RWPE2 (cell line): ENCODE measurements at regions not wholly inside any gene's neighbourhood (a gene's known extent, or its start where the extent isn't known, plus 50 kb on each side); places are given as distances from the start of the nearest gene placed in this dataset.
A peak's percentile ranks its signal among the peaks of the same experiment; 100 is the strongest.
"Not testable (repeated sequence)": the region's sequence is repeated elsewhere in the genome, so short reads cannot be mapped to it uniquely, and the experiment has no call there.

ENCODE experiments used
- ATAC-seq: fragments of 200-7000 bp; cut with Tn5 transposase; 3 replicates; pipeline ENCODE4 v1.9.1; 2021; ENCODE audit warnings: low read depth
- DNase-seq: peaks from one replicate; pipeline ENCODE4 v3.0.0-alpha.2; 2020; ENCODE audit warnings: low spot score
- H3K27ac ChIP-seq: fragments of 450-650 bp; 2 replicates; pipeline ENCODE4 v1.5.1; 2017; ENCODE audit warnings: mild to moderate bottlenecking; ENCODE audit not compliant: poor library complexity, severe bottlenecking
- H3K27me3 ChIP-seq: fragments of 250-450 bp; sonication (Bioruptor Pico); 2 replicates; pipeline ENCODE4 v1.5.1; 2021; ENCODE audit warnings: mild to moderate bottlenecking, moderate library complexity; ENCODE audit not compliant: insufficient read depth, poor library complexity, severe bottlenecking
- H3K36me3 ChIP-seq: fragments of 250-450 bp; sonication (Bioruptor Pico); 2 replicates; pipeline ENCODE4 v1.5.1; 2020; ENCODE audit warnings: low read depth, mild to moderate bottlenecking, moderate library complexity
- H3K4me1 ChIP-seq: fragments of 250-450 bp; sonication (Bioruptor Pico); 2 replicates; pipeline ENCODE4 v1.5.1; 2021; ENCODE audit warnings: mild to moderate bottlenecking, moderate library complexity; ENCODE audit not compliant: insufficient read depth, poor library complexity, severe bottlenecking
- H3K4me3 ChIP-seq: fragments of 250-450 bp; sonication (Bioruptor Pico); 2 replicates; pipeline ENCODE4 v1.5.1; 2021; ENCODE audit warnings: mild to moderate bottlenecking, moderate library complexity; ENCODE audit not compliant: severe bottlenecking
- H3K9me3 ChIP-seq: fragments of 250-450 bp; sonication (Bioruptor Pico); 2 replicates; pipeline ENCODE4 v1.5.1; 2021; ENCODE audit warnings: mild to moderate bottlenecking, moderate library complexity; ENCODE audit not compliant: severe bottlenecking
- TF ChIP-seq, protein P1 (sequence below): fragments of 450-650 bp; IDR thresholded peaks from one replicate; pipeline ENCODE4 v1.5.1; 2017; ENCODE audit warnings: mild to moderate bottlenecking, moderate library complexity; ENCODE audit not compliant: poor library complexity, severe bottlenecking

DNA sequence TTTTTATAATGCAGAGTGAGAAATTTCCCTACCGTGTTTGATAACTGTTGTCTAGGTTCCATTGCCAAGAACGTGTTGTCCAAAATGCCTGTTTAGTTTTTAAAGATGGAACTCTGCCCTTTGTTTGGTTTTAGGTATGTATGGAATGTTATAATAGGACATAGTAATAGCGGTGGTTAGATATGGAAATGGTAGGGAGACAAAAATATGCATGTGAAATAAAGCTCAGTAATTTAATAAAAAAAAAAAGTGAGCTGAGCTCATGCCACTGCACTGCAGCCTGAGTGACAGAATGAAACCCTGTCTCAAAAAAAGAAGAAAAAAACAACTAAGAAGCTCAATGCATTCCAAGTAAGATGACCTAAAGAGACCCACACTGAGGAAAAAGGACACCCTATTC is 72.9 kb downstream of the ZNF783 start:
- Histone ChIP-seq H3K9me3 (no peaks in the 10 kb centered on the region), H3K36me3 (no peaks in the 10 kb centered on the region), H3K27me3 (peaks cover 4% of the 10 kb centered on the region), H3K4me3 (no peak overlapping the region), H3K27ac (no peak overlapping the region), H3K4me1 (no peaks in the 10 kb centered on the region)
- ATAC-seq (no peak), DNase-seq (no peak)
- TF ChIP-seq, protein P1, sequence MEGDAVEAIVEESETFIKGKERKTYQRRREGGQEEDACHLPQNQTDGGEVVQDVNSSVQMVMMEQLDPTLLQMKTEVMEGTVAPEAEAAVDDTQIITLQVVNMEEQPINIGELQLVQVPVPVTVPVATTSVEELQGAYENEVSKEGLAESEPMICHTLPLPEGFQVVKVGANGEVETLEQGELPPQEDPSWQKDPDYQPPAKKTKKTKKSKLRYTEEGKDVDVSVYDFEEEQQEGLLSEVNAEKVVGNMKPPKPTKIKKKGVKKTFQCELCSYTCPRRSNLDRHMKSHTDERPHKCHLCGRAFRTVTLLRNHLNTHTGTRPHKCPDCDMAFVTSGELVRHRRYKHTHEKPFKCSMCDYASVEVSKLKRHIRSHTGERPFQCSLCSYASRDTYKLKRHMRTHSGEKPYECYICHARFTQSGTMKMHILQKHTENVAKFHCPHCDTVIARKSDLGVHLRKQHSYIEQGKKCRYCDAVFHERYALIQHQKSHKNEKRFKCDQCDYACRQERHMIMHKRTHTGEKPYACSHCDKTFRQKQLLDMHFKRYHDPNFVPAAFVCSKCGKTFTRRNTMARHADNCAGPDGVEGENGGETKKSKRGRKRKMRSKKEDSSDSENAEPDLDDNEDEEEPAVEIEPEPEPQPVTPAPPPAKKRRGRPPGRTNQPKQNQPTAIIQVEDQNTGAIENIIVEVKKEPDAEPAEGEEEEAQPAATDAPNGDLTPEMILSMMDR: no peak

DNA sequence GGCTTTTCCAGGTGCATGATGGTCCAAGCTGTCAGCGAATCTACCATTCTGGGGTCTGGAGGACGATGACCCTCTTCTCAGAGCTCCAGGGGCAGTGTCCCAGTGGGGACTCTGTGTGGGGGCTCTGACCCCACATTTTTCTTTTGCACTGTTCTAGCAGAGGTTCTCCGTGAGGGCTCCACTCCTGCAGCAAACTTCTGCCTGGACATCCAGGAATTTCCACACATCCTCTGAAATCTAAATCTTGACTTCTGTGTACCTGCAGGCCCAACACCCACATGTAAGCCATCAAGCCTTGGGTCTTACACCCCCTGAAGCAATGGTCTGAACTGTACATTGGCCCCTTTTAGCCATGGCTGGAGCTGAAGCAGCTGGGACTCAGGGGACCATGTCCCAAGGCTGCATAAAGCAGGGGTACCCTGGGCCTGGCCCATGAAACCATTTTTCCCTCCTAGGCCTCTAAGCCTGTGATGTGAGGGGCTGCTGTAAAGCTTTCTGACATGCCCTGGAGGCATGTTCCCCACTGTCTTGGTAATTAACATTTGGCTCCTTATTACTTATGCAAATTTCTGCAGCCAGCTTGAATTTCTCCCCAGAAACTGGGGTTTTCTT is 86.9 kb downstream of the ZNF783 start:
- TF ChIP-seq, protein P1: no peak
- no peak overlapping the region for H3K4me3 ChIP-seq
- no peak overlapping the region for H3K27ac ChIP-seq
- H3K9me3 ChIP-seq: peaks cover 5% of the 10 kb centered on the region
- no peaks in the 10 kb centered on the region for H3K4me1 ChIP-seq
- H3K36me3 ChIP-seq: no peaks in the 10 kb centered on the region
- DNase-seq: no peak
- H3K27me3 ChIP-seq: no peaks in the 10 kb centered on the region
- no peak for ATAC-seq

DNA sequence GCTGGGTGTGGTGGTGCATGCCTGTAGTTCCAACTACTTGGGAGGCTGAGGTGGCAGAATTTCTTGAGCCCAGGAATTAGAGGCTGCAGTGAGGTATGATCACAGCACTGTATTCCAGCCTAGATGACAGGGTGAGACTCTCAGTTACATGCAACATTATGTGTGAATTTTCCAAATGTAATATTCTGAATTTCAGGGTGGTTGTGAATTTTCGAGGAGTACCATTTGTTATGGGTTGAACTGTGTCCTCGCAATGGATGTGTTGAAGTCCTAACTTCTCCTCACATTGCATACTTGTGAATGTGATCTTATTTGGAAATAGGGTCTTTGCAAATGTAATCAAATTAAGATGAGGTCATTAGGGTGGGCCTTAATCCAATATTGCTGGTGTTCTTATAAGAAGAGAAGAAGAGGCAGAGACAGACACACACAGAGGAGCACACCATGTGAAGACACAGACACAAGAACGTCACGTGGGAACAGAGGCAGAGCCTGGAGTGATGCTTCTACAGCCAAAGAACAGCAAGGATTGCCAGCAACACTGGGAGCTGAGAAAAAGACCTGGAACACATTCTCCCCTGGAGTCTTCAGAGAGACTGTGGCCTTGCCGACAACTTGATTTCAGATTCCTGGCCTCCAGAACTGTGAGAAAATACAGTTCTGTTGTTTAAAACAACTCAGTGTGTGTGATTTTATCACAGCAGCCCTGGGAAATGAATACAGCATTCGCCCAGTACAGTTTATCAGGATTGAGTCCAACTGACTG is 91.9 kb downstream of the ZNF783 start:
- ATAC-seq: no peak

DNA sequence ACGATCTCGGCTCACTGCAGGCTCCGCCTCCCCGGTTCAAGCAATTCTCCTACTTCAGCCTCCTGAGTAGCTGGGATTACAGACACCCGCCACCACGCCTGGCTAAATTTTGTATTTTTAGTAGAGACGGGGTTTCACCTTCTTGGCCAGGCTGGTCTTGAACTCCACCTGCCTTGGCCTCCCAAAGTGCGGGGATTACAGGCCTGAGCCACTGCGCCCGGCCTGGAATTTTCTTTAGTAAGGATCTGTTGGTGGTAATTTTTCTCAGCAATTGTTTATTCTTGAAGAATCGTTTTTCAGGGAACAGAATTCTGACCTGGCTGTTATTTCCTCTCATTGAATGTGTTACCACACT is 93.0 kb downstream of the ZNF783 start:
- not testable (repeated sequence) for H3K4me1 ChIP-seq, H3K27me3 ChIP-seq, H3K36me3 ChIP-seq, DNase-seq, H3K27ac ChIP-seq, H3K9me3 ChIP-seq, H3K4me3 ChIP-seq, ATAC-seq

More for the DNA sequence above, 91.9 kb downstream of the ZNF783 start:
- Histone ChIP-seq H3K36me3 (no peaks in the 10 kb centered on the region), H3K27ac (no peak overlapping the region), H3K27me3 (no peaks in the 10 kb centered on the region), H3K4me3 (no peak overlapping the region), H3K9me3 (peaks cover 2% of the 10 kb centered on the region), H3K4me1 (no peaks in the 10 kb centered on the region)
- TF ChIP-seq, protein P1: no peak
- no peak for DNase-seq

DNA sequence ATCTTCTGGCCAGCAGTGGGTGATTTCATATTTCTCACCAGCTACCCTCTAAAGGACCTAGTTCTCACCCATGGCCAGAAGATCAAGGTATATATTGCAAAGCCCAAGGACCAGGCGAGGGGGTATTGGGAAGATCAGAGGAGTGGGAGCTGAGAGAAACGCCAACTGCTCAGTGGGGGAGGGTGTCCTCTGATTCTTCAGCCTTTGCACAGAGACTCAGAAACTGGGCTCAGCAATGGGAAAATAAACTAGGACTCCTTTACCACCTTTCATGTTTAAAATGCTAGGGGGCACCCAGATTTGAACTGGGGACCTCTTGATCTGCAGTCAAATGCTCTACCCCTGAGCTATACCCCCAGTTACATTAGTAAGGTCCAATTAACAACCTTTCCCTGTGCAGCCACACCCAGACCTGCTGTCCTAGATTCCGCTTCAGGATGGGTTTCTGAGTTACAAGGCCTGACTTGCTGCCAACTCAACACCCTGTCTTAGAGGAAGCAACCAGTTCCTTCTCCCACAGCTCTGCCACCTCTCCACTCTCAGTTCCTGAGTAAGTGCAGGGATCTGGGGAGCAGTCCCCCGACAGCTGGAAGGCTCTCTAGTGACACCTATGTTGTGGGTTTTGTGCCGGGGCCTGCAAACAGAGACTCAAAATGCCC is 93.5 kb downstream of the ZNF783 start:
- TF ChIP-seq, protein P1: no peak
- DNase-seq (no peak), ATAC-seq (peak; percentile 86)
- Histone ChIP-seq H3K27ac (no peak overlapping the region), H3K4me3 (no peak overlapping the region), H3K9me3 (no peaks in the 10 kb centered on the region), H3K27me3 (no peaks in the 10 kb centered on the region), H3K36me3 (no peaks in the 10 kb centered on the region), H3K4me1 (no peaks in the 10 kb centered on the region)
